OCI-LY3 (cell line): ENCODE measurements at regions not wholly inside any gene's neighbourhood (a gene's known extent, or its start where the extent isn't known, plus 50 kb on each side); places are given as distances from the start of the nearest gene placed in this dataset.
"Not testable (repeated sequence)": the region's sequence is repeated elsewhere in the genome, so short reads cannot be mapped to it uniquely, and the experiment has no call there.

Source experiments
- H2AFZ ChIP-seq: fragments of 200-600, 300-600 bp; shearing (Covaris generic); 2 replicates; pipeline ENCODE4 v1.6.0; 2014; ENCODE audit warnings: antibody characterized with exemption, low read depth, low read length
- H3K27ac ChIP-seq: fragments of 200-600, 300-600 bp; sonication (generic); 2 replicates; pipeline ENCODE4 v1.5.1; 2014; ENCODE audit warnings: mild to moderate bottlenecking, low read length, moderate library complexity, mixed read lengths
- H3K27me3 ChIP-seq: fragments of 200-600, 300-600 bp; sonication (generic); 2 replicates; pipeline ENCODE4 v1.6.1; 2014; ENCODE audit warnings: low read depth, low read length, mixed read lengths
- H3K36me3 ChIP-seq: fragments of 200-600, 300-600 bp; sonication (generic); replicated peaks from 2 replicates; pipeline ENCODE3; 2014; ENCODE audit warnings: low read depth, low read length, mixed read lengths
- H3K4me1 ChIP-seq: fragments of 300-600, 200-600 bp; sonication (generic); 2 replicates; pipeline ENCODE4 v1.6.1; 2014; ENCODE audit warnings: low read length, mixed read lengths
- H3K4me2 ChIP-seq: fragments of 200-600, 300-600 bp; sonication (generic); 2 replicates; pipeline ENCODE4 v1.6.1; 2014; ENCODE audit warnings: low read length, mixed read lengths
- H3K4me3 ChIP-seq: fragments of 300-600, 200-600 bp; sonication (generic); 2 replicates; pipeline ENCODE4 v1.5.1; 2014; ENCODE audit warnings: antibody characterized with exemption, mild to moderate bottlenecking, low read length, moderate library complexity
- H3K79me2 ChIP-seq: fragments of 300-600, 200-600 bp; shearing (Covaris generic); 2 replicates; pipeline ENCODE4 v1.6.1; 2014; ENCODE audit warnings: mild to moderate bottlenecking, low read length, mixed read lengths
- H3K9ac ChIP-seq: fragments of 300-600, 200-600 bp; shearing (Covaris generic); 2 replicates; pipeline ENCODE4 v1.6.0; 2014; ENCODE audit warnings: mild to moderate bottlenecking, low read length, moderate library complexity
- H3K9me3 ChIP-seq: fragments of 200-600, 300-600 bp; shearing (Covaris generic); 2 replicates; pipeline ENCODE4 v1.6.1; 2014; ENCODE audit warnings: low read length, mixed read lengths; ENCODE audit not compliant: insufficient read depth
- H4K20me1 ChIP-seq: fragments of 200-600, 300-600 bp; sonication (generic); 2 replicates; pipeline ENCODE4 v1.6.1; 2016; ENCODE audit warnings: low read length, mixed read lengths; ENCODE audit not compliant: insufficient read depth
- CTCF ChIP-seq: fragments of 200-600, 300-600 bp; sonication (generic); IDR thresholded peaks from 2 replicates; pipeline ENCODE4 v1.5.1; 2014; ENCODE audit warnings: antibody characterized with exemption, low read length, low read depth
- EZH2phosphoT487 ChIP-seq: fragments of 200-600 bp; shearing (Covaris generic); IDR thresholded peaks from 2 replicates; pipeline ENCODE4 v1.6.1; 2018; ENCODE audit warnings: antibody characterized with exemption, mixed run types, low read depth

DNA sequence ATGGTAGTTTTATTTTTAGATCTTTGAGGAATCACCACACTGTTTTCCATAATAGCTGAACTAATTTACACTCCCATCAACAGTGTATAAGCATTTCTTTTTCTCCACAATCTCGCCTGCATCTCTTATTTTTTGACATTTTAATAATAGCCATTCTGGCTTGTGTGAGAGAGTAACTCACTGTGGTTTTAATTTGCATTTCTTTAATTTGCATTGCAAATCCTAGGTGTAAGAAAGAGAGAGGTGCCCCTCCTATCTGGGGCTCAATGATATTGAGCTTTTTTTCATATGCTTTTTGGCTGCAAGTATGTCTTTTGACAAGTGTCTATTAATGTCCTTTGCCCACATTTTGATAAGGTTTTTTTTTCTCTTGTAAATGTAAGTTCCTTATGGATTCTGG is 106.3 kb upstream of the SLC27A6 start:
- H3K27ac ChIP-seq: no peak overlapping the region
- H4K20me1 ChIP-seq: no peaks in the 10 kb centered on the region
- no peaks in the 10 kb centered on the region for H3K4me1 ChIP-seq
- H3K79me2 ChIP-seq: no peaks in the 10 kb centered on the region
- H3K4me2 ChIP-seq: no peak overlapping the region
- no peaks in the 10 kb centered on the region for H3K9me3 ChIP-seq
- TF ChIP-seq CTCF (no peak), EZH2phosphoT487 (no peak)
- no peaks in the 10 kb centered on the region for H3K36me3 ChIP-seq
- no peak overlapping the region for H2AFZ ChIP-seq
- no peak overlapping the region for H3K9ac ChIP-seq
- no peak overlapping the region for H3K4me3 ChIP-seq
- no peaks in the 10 kb centered on the region for H3K27me3 ChIP-seq

GRCh38 chr5:128861155-128861554 is 104.1 kb upstream of the SLC27A6 start:
- H4K20me1 ChIP-seq, H3K9ac ChIP-seq, H2AFZ ChIP-seq, H3K4me3 ChIP-seq, H3K27ac ChIP-seq, H3K4me2 ChIP-seq, H3K27me3 ChIP-seq, H3K9me3 ChIP-seq, H3K36me3 ChIP-seq, H3K4me1 ChIP-seq, H3K79me2 ChIP-seq: not testable (repeated sequence)

DNA sequence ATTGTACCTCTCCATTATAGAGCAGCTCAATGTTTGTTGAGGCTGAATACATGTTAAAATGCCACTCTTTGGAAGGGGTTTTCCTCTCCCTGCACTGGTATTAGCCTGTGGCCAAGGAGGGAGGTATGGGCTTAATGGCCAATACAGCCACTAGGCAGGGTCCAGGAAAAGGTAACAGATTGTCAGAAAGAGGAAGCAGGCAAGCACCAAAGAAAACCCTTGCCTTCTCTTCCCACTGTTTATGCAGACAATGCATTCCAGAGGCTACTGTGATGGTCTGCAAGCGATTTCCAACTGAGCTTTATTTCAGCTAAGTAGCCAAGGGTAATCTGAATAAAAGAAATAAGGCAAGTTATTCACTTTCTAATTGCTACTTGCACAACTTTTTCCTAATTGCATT is 95.3 kb upstream of the SLC27A6 start:
- no peaks in the 10 kb centered on the region for H3K9me3 ChIP-seq
- H3K4me1 ChIP-seq: no peaks in the 10 kb centered on the region
- TF ChIP-seq EZH2phosphoT487 (no peak), CTCF (no peak)
- no peaks in the 10 kb centered on the region for H3K36me3 ChIP-seq
- no peak overlapping the region for H3K27ac ChIP-seq
- H3K79me2 ChIP-seq: no peaks in the 10 kb centered on the region
- H3K4me2 ChIP-seq: no peak overlapping the region
- H4K20me1 ChIP-seq: no peaks in the 10 kb centered on the region
- no peaks in the 10 kb centered on the region for H3K27me3 ChIP-seq
- H3K4me3 ChIP-seq: no peak overlapping the region
- H2AFZ ChIP-seq: no peak overlapping the region
- no peak overlapping the region for H3K9ac ChIP-seq

GRCh38 chr5:128870373-128870772 is 94.9 kb upstream of the SLC27A6 start:
- Histone ChIP-seq H3K4me1 (no peaks in the 10 kb centered on the region), H3K4me2 (no peak overlapping the region), H3K79me2 (no peaks in the 10 kb centered on the region), H3K4me3 (no peak overlapping the region), H4K20me1 (no peaks in the 10 kb centered on the region), H3K9me3 (no peaks in the 10 kb centered on the region), H3K36me3 (no peaks in the 10 kb centered on the region), H3K27me3 (no peaks in the 10 kb centered on the region), H3K27ac (no peak overlapping the region), H3K9ac (no peak overlapping the region), H2AFZ (no peak overlapping the region)
- TF ChIP-seq CTCF (no peak), EZH2phosphoT487 (no peak)

- Histone ChIP-seq H3K4me3 (no peak overlapping the region), H3K27me3 (no peaks in the 10 kb centered on the region), H3K79me2 (no peaks in the 10 kb centered on the region), H3K9ac (no peak overlapping the region), H4K20me1 (no peaks in the 10 kb centered on the region), H2AFZ (no peak overlapping the region), H3K4me2 (no peak overlapping the region), H3K9me3 (no peaks in the 10 kb centered on the region), H3K36me3 (no peaks in the 10 kb centered on the region), H3K4me1 (no peaks in the 10 kb centered on the region), H3K27ac (no peak overlapping the region)
- no peak for TF ChIP-seq CTCF
Measured at GRCh38 chr5:128870923-128871322, 94.4 kb upstream of the SLC27A6 start.
